IMR-90 (cell line): ENCODE measurements at regions not wholly inside any gene's neighbourhood (a gene's known extent, or its start where the extent isn't known, plus 50 kb on each side); places are given as distances from the start of the nearest gene placed in this dataset.

ENCODE experiments used
- ATAC-seq: fragments of 200-7000 bp; cut with Tn5 transposase; 2 replicates; pipeline ENCODE4 v1.9.1; 2020; ENCODE audit warnings: low read depth, mild to moderate bottlenecking, moderate library complexity
- BruUV-seq: library from RNA; stranded (reverse); fragments of 400-500 nt; replicated peaks from 2 replicates; lab custom pipeline; 2021; lab: Mats Ljungman, UMichigan
- CTCF ChIA-PET: fragments of 300-600 bp; formaldehyde crosslinking; extraction: SDS; loops from one replicate; lab custom pipeline; 2021; ENCODE audit warnings: antibody characterized with exemption; lab: Yijun Ruan, JAX
- POLR2A ChIA-PET: fragments of 300-600 bp; sonication (Branson Sonifier 250); formaldehyde crosslinking; loops from one replicate; lab custom pipeline; 2022; ENCODE audit warnings: antibody characterized with exemption; ENCODE audit not compliant: unreplicated experiment; lab: Charles Lee
- DNase-seq: peaks from one replicate; pipeline ENCODE4 v3.0.0; 2013
- H2AFZ ChIP-seq: replicated peaks from 2 replicates; pipeline ENCODE3; 2013; ENCODE audit warnings: low read length, mild to moderate bottlenecking; ENCODE audit not compliant: poor library complexity
- H2AK5ac ChIP-seq: 2 replicates; pipeline ENCODE4 v1.6.1; 2013; ENCODE audit warnings: low read depth, low read length, inconsistent platforms
- H2AK9ac ChIP-seq: replicated peaks from 2 replicates; pipeline ENCODE3; 2013; ENCODE audit warnings: mild to moderate bottlenecking, low read depth, low read length, moderate library complexity; ENCODE audit not compliant: poor library complexity
- H2BK120ac ChIP-seq: 2 replicates; pipeline ENCODE4 v1.6.1; 2013; ENCODE audit warnings: low read depth, low read length, inconsistent platforms
- H2BK15ac ChIP-seq: 3 replicates; pipeline ENCODE4 v1.6.1; 2013; ENCODE audit warnings: low read depth, low read length, inconsistent platforms
- H2BK20ac ChIP-seq: 2 replicates; pipeline ENCODE4 v1.6.1; 2013; ENCODE audit warnings: low read depth, mild to moderate bottlenecking, inconsistent platforms, low read length, moderate library complexity
- H2BK5ac ChIP-seq: 2 replicates; pipeline ENCODE4 v1.6.1; 2013; ENCODE audit warnings: mild to moderate bottlenecking, low read depth, low read length, inconsistent platforms; ENCODE audit not compliant: poor library complexity, severe bottlenecking
- H3K14ac ChIP-seq: replicated peaks from 2 replicates; pipeline ENCODE4 v1.6.1; 2013; ENCODE audit warnings: low read depth, low read length, inconsistent platforms
- H3K18ac ChIP-seq: 2 replicates; pipeline ENCODE4 v1.6.1; 2013; ENCODE audit warnings: low read depth, low read length, control low read depth
- H3K23ac ChIP-seq: 2 replicates; pipeline ENCODE4 v1.6.1; 2013; ENCODE audit warnings: low read depth, low read length, inconsistent platforms
- H3K27ac ChIP-seq: 2 replicates; pipeline ENCODE4 v1.5.1; 2013; ENCODE audit warnings: mild to moderate bottlenecking, control low read depth, low read length; ENCODE audit not compliant: insufficient read depth
- H3K27me3 ChIP-seq: 2 replicates; pipeline ENCODE4 v1.6.1; 2013; ENCODE audit warnings: low read length; ENCODE audit not compliant: control insufficient read depth, insufficient read depth
- H3K36me3 ChIP-seq: 2 replicates; pipeline ENCODE4 v1.6.1; 2013; ENCODE audit warnings: low read length, mixed read lengths; ENCODE audit not compliant: control insufficient read depth, insufficient read depth
- H3K4ac ChIP-seq: 2 replicates; pipeline ENCODE4 v1.6.1; 2013; ENCODE audit warnings: low read depth, low read length, inconsistent platforms
- H3K4me1 ChIP-seq: 2 replicates; pipeline ENCODE4 v1.6.1; 2013; ENCODE audit warnings: low read length, mixed read lengths; ENCODE audit not compliant: control insufficient read depth, insufficient read depth
- H3K4me2 ChIP-seq: 2 replicates; pipeline ENCODE4 v1.6.1; 2013; ENCODE audit warnings: low read depth, mild to moderate bottlenecking, control low read depth, low read length, moderate library complexity
- H3K4me3 ChIP-seq: 2 replicates; pipeline ENCODE4 v1.5.1; 2013; ENCODE audit warnings: low read depth, mild to moderate bottlenecking, control low read depth, low read length, moderate library complexity; ENCODE audit not compliant: insufficient read depth
- H3K56ac ChIP-seq: 2 replicates; pipeline ENCODE4 v1.6.1; 2013; ENCODE audit warnings: low read length, inconsistent platforms; ENCODE audit not compliant: insufficient read depth; ENCODE audit errors: extremely low read depth
- H3K79me1 ChIP-seq, 2 experiments: 2 replicates each; pipeline ENCODE4 v1.6.1; 2013; ENCODE audit warnings: low read length in 2 of 2, inconsistent platforms in 1 of 2, low read depth in 1 of 2
- H3K9ac ChIP-seq: 2 replicates; pipeline ENCODE4 v1.6.1; 2013; ENCODE audit warnings: low read depth, low read length, control low read depth
- H3K9me1 ChIP-seq: 2 replicates; pipeline ENCODE4 v1.6.1; 2013; ENCODE audit warnings: low read length, inconsistent platforms; ENCODE audit not compliant: insufficient read depth
- H3K9me3 ChIP-seq: 2 replicates; pipeline ENCODE4 v1.6.1; 2013; ENCODE audit warnings: low read length; ENCODE audit not compliant: control insufficient read depth, insufficient read depth
- H4K20me1 ChIP-seq: 2 replicates; pipeline ENCODE4 v1.6.1; 2013; ENCODE audit warnings: low read length, inconsistent platforms; ENCODE audit not compliant: insufficient read depth
- H4K5ac ChIP-seq: 2 replicates; pipeline ENCODE4 v1.6.1; 2013; ENCODE audit warnings: mild to moderate bottlenecking, low read depth, low read length, control low read depth
- H4K8ac ChIP-seq, 2 experiments: 2 replicates each; pipeline ENCODE4 v1.6.1; 2013; ENCODE audit warnings: low read depth in 2 of 2, low read length in 2 of 2, control low read depth in 1 of 2, inconsistent platforms in 1 of 2
- H4K91ac ChIP-seq: 2 replicates; pipeline ENCODE4 v1.6.1; 2013; ENCODE audit warnings: low read depth, low read length, inconsistent platforms; ENCODE audit not compliant: insufficient read depth
- BHLHE40 ChIP-seq: fragments of 150-350 bp; IDR thresholded peaks from 2 replicates; pipeline ENCODE4 v1.6.1; 2016; ENCODE audit warnings: mild to moderate bottlenecking, low read depth, low read length
- CEBPB ChIP-seq: IDR thresholded peaks from 2 replicates; pipeline ENCODE4 v1.6.1; 2012; ENCODE audit warnings: low read depth, low read length, improper control_type of control experiment
- FOS ChIP-seq: fragments of 150-350 bp; IDR thresholded peaks from 2 replicates; pipeline ENCODE4 v1.6.1; 2016; ENCODE audit warnings: low read depth, low read length
- MAFK ChIP-seq: IDR thresholded peaks from 2 replicates; pipeline ENCODE4 v1.6.1; 2012; ENCODE audit warnings: low read depth, low read length, improper control_type of control experiment
- MAZ ChIP-seq: IDR thresholded peaks from 2 replicates; pipeline ENCODE4 v1.6.1; 2012; ENCODE audit warnings: low read depth, mild to moderate bottlenecking, low read length, improper control_type of control experiment, moderate library complexity, borderline replicate concordance
- MXI1 ChIP-seq: IDR thresholded peaks from 2 replicates; pipeline ENCODE4 v1.6.1; 2012; ENCODE audit warnings: low read depth, mild to moderate bottlenecking, low read length, moderate library complexity, borderline replicate concordance
- POLR2A ChIP-seq: IDR thresholded peaks from 2 replicates; pipeline ENCODE4 v1.6.1; 2012; ENCODE audit warnings: mild to moderate bottlenecking, low read depth, low read length
- RAD21 ChIP-seq: IDR thresholded peaks from 2 replicates; pipeline ENCODE4 v1.6.1; 2012; ENCODE audit warnings: low read length, improper control_type of control experiment
- WGBS, 2 experiments: methylation state at CpG; one replicate each; pipeline versions ENCODE4 v1.1.5 to v1.1.7; 2013; ENCODE audit warnings: missing lambda C conversion rate in 2 of 2; ENCODE audit not compliant: insufficient read length in 1 of 2; ENCODE audit errors: extremely low coverage in 2 of 2; 5-methylcytosine and 5-hydroxymethylcytosine counted together
- dilution Hi-C: fragments of 300-500 bp; cut with HindIII; formaldehyde crosslinking; loops from one replicate; pipeline ENCODE4 v1.14.3; 2018; ENCODE audit warnings: low sequenced_read_pairs; ENCODE audit not compliant: unreplicated experiment
- in situ Hi-C: fragments of 300-500 bp; cut with MboI; formaldehyde crosslinking; loops from 3 replicates; pipeline ENCODE4 v1.14.3; 2019; ENCODE audit warnings: low sequenced_read_pairs, inconsistent platforms, mixed read lengths
- intact Hi-C: fragments of 100-400 bp; cut with micrococcal nuclease; formaldehyde crosslinking; loops from 2 replicates; pipeline ENCODE4 v1.10.0; 2022

GRCh38 chr5:68046445-68046844, 169.1 kb upstream of the PIK3R1 start:
- no peaks in the 10 kb centered on the region for H3K36me3 ChIP-seq
- no peak overlapping the region for H2AK9ac ChIP-seq
- peak overlapping the region; percentile 65 for H4K91ac ChIP-seq
- no peak overlapping the region for H3K23ac ChIP-seq
- H3K4me3 ChIP-seq: no peak overlapping the region
- H3K4me1 ChIP-seq: no peaks in the 10 kb centered on the region
- peak; percentile 94 for ATAC-seq
- intact Hi-C loops (loop anchor here (5.0 kb wide), 1 partner anchor 171 kb away; the partner anchor contains the start of gene PIK3R1), dilution Hi-C loops (no loop called here), in situ Hi-C loops (no loop called here)
- peak overlapping the region; percentile 32 for H2BK20ac ChIP-seq
- H3K27me3 ChIP-seq: no peaks in the 10 kb centered on the region
- POLR2A ChIA-PET: no interaction called here
- H4K20me1 ChIP-seq: no peaks in the 10 kb centered on the region
- H2AFZ ChIP-seq: peak overlapping the region; percentile 18
- H2BK120ac ChIP-seq: peak overlapping the region; percentile 62
- H4K5ac ChIP-seq: no peak overlapping the region
- peak overlapping the region; percentile 25; the same call in 1 of the 2 replicates for H3K18ac ChIP-seq
- peak overlapping the region; percentile 55; the same call in 1 of the 2 replicates for H3K27ac ChIP-seq
- H3K14ac ChIP-seq: no peak overlapping the region
- H3K56ac ChIP-seq: no peak overlapping the region
- no peak overlapping the region for H3K4ac ChIP-seq
- H3K79me1 ChIP-seq: no peaks in the 10 kb centered on the region
- 0 out of 4 replicates have a peak overlapping the region, but pooled peaks of 1 of the 2 experiments have one; percentile 30 for H4K8ac ChIP-seq
- no peaks in the 10 kb centered on the region for H3K9me1 ChIP-seq
- WGBS, 2 experiments: no CpG with 5 or more reads among the region's 5 CpGs
- BruUV-seq: no TSS peak
- H2BK5ac ChIP-seq: peak overlapping the region; percentile 85
- no peak overlapping the region for H3K4me2 ChIP-seq
- TF ChIP-seq POLR2A (no peak), MAZ (no peak), MAFK (no peak), MXI1 (peak; percentile 79; the same call in 1 of the 2 replicates), CEBPB (peak; percentile 99), BHLHE40 (0 out of 2 replicates have a peak, but pooled peaks have one; percentile 10), RAD21 (no peak), FOS (peak; percentile 94)
- no peak overlapping the region for H3K9ac ChIP-seq
- H3K9me3 ChIP-seq: peaks cover 6% of the 10 kb centered on the region; the same call in 1 of the 2 replicates
- no peak overlapping the region for H2AK5ac ChIP-seq
- CTCF ChIA-PET: no interaction called here
- H2BK15ac ChIP-seq: no peak overlapping the region
- peak; percentile 98 for DNase-seq
